Activated CD4-positive, alpha-beta memory T cell treated with anti-CD3 and anti-CD28 coated beads for 36 hours (primary cell): ENCODE measurements at regions not wholly inside any gene's neighbourhood (a gene's known extent, or its start where the extent isn't known, plus 50 kb on each side); places are given as distances from the start of the nearest gene placed in this dataset.

Experiments
- CTCF ChIA-PET: fragments of 350-600 bp; sonication (Branson Sonifier 250); formaldehyde crosslinking; loops from one replicate; lab custom pipeline; 2021; ENCODE audit warnings: antibody characterized with exemption, inconsistent platforms; lab: Charles Lee
- POLR2A ChIA-PET: fragments of 350-600 bp; sonication (Branson Sonifier 250); formaldehyde crosslinking; loops from one replicate; lab custom pipeline; 2021; ENCODE audit warnings: antibody characterized with exemption; lab: Charles Lee
- DNase-seq: peaks from one replicate; pipeline ENCODE4 v3.0.0-alpha.2; 2020
- H3K27ac Mint-ChIP-seq: one replicate; pipeline ENCODE4 v1.8.0; 2021; ENCODE audit warnings: mixed read lengths
- H3K27me3 Mint-ChIP-seq: one replicate; pipeline ENCODE4 v1.8.0; 2021; ENCODE audit warnings: mixed read lengths
- H3K36me3 Mint-ChIP-seq: one replicate; pipeline ENCODE4 v1.8.0; 2021; ENCODE audit warnings: mixed read lengths
- H3K4me1 Mint-ChIP-seq: one replicate; pipeline ENCODE4 v1.8.0; 2021; ENCODE audit warnings: low read depth, mixed read lengths
- H3K4me3 Mint-ChIP-seq: one replicate; pipeline ENCODE4 v1.8.0; 2021; ENCODE audit warnings: mild to moderate bottlenecking, mixed read lengths
- H3K9me3 Mint-ChIP-seq: one replicate; pipeline ENCODE4 v1.8.0; 2021; ENCODE audit warnings: mixed read lengths
- intact Hi-C: fragments of 100-400 bp; cut with micrococcal nuclease; formaldehyde crosslinking; loops from one replicate; pipeline ENCODE4 v1.15.1; 2023

- CTCF ChIA-PET, result no interaction called here
- intact Hi-C loops, result no loop called here
Measured at GRCh38 chr6:100186552-100186951, 192.5 kb upstream of the MCHR2 start.

GRCh38 chr6:100185615-100186014 lies 191.6 kb upstream of the MCHR2 start:
- Mint-ChIP-seq H3K36me3 (no peaks in the 10 kb centered on the region), H3K9me3 (no peaks in the 10 kb centered on the region), H3K27me3 (peaks cover 9% of the 10 kb centered on the region), H3K27ac (no peak overlapping the region), H3K4me3 (no peak overlapping the region), H3K4me1 (no peaks in the 10 kb centered on the region)
- intact Hi-C loops, result no loop called here
- ChIA-PET POLR2A (no interaction called here), CTCF (no interaction called here)
- no peak for DNase-seq

More at GRCh38 chr6:100186552-100186951, 192.5 kb upstream of the MCHR2 start:
- H3K4me3 Mint-ChIP-seq, result no peak overlapping the region
- no peaks in the 10 kb centered on the region for H3K36me3 Mint-ChIP-seq
- H3K9me3 Mint-ChIP-seq, result no peaks in the 10 kb centered on the region
- H3K27ac Mint-ChIP-seq, result no peak overlapping the region
- peaks cover 9% of the 10 kb centered on the region for H3K27me3 Mint-ChIP-seq
- no peak for DNase-seq
- H3K4me1 Mint-ChIP-seq, result no peaks in the 10 kb centered on the region
- POLR2A ChIA-PET, result no interaction called here

GRCh38 chr6:100184473-100184872 lies 190.4 kb upstream of the MCHR2 start:
- Mint-ChIP-seq H3K9me3 (no peaks in the 10 kb centered on the region), H3K36me3 (no peaks in the 10 kb centered on the region), H3K4me1 (no peaks in the 10 kb centered on the region), H3K27me3 (peaks cover 5% of the 10 kb centered on the region), H3K27ac (no peak overlapping the region), H3K4me3 (no peak overlapping the region)
- DNase-seq, result no peak
- CTCF ChIA-PET, result no interaction called here
- intact Hi-C loops, result no loop called here
- POLR2A ChIA-PET, result no interaction called here

- ChIA-PET POLR2A (no interaction called here), CTCF (no interaction called here)
- intact Hi-C loops, result no loop called here
- Mint-ChIP-seq H3K36me3 (no peaks in the 10 kb centered on the region), H3K4me1 (no peaks in the 10 kb centered on the region), H3K9me3 (no peaks in the 10 kb centered on the region), H3K4me3 (no peak overlapping the region), H3K27me3 (peaks cover 3% of the 10 kb centered on the region), H3K27ac (no peak overlapping the region)
- DNase-seq, result no peak
Measured at GRCh38 chr6:100182313-100182712, 188.3 kb upstream of the MCHR2 start.

GRCh38 chr6:100181309-100181708 lies 187.3 kb upstream of the MCHR2 start:
- intact Hi-C loops, result no loop called here
- Mint-ChIP-seq H3K36me3 (no peaks in the 10 kb centered on the region), H3K9me3 (no peaks in the 10 kb centered on the region), H3K27me3 (peaks cover 3% of the 10 kb centered on the region), H3K4me1 (no peaks in the 10 kb centered on the region), H3K4me3 (no peak overlapping the region), H3K27ac (no peak overlapping the region)
- POLR2A ChIA-PET, result no interaction called here
- no peak for DNase-seq
- CTCF ChIA-PET, result no interaction called here

- Mint-ChIP-seq H3K4me3 (no peak overlapping the region), H3K27ac (no peak overlapping the region), H3K36me3 (no peaks in the 10 kb centered on the region), H3K27me3 (peaks cover 3% of the 10 kb centered on the region), H3K4me1 (no peaks in the 10 kb centered on the region), H3K9me3 (no peaks in the 10 kb centered on the region)
- POLR2A ChIA-PET, result no interaction called here
- CTCF ChIA-PET, result no interaction called here
- DNase-seq, result no peak
- intact Hi-C loops, result no loop called here
Measured at GRCh38 chr6:100179576-100179975, 185.6 kb upstream of the MCHR2 start.

- Mint-ChIP-seq H3K27ac (no peak overlapping the region), H3K4me3 (no peak overlapping the region), H3K36me3 (no peaks in the 10 kb centered on the region), H3K9me3 (no peaks in the 10 kb centered on the region), H3K4me1 (no peaks in the 10 kb centered on the region), H3K27me3 (peaks cover 3% of the 10 kb centered on the region)
- ChIA-PET POLR2A (no interaction called here), CTCF (no interaction called here)
- DNase-seq, result no peak
- intact Hi-C loops, result no loop called here
Measured at GRCh38 chr6:100177956-100178355, 183.9 kb upstream of the MCHR2 start.

DNA sequence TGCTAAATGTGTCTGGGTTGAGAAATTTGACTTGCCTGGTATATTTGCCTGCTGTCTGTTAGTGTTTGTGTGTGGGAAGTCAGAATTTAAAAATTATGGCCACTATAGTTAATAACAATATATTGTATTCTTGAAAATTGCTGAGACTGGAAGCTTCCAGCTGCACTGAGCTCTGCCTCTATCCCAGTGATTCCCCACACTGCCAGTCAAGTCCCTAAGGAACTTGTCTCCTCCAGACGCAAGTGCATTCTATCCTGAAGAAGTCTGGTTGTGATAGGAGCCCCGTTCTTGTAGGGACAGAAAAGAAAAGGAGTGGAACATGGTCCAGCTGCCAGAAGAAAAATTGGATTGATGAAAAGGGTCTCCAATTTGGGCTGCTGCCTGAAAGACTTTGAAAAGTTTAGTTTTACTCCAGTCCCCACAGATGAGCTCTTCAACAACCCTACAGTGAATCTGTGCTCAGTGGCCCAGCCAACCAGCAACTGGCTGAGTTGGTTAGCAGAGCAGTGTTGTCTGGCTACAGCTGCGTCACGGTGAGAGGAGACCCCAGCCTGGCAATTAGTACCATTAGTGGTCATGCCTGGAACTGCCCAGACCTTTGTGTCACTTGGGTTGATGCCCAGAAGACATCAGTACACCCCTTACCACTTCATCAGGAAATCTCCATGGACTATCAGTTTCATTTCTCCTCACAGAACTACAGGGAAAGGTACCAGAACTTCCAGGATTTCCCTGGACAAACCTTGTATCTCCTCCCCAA lies 183.1 kb upstream of the MCHR2 start:
- no peaks in the 10 kb centered on the region for H3K9me3 Mint-ChIP-seq
- CTCF ChIA-PET, result no interaction called here
- POLR2A ChIA-PET, result no interaction called here
- intact Hi-C loops, result no loop called here
- H3K27me3 Mint-ChIP-seq, result peaks cover 3% of the 10 kb centered on the region
- DNase-seq, result no peak
- H3K36me3 Mint-ChIP-seq, result no peaks in the 10 kb centered on the region
- H3K4me3 Mint-ChIP-seq, result no peak overlapping the region
- H3K4me1 Mint-ChIP-seq, result peaks cover 4% of the 10 kb centered on the region
- H3K27ac Mint-ChIP-seq, result no peak overlapping the region

DNA sequence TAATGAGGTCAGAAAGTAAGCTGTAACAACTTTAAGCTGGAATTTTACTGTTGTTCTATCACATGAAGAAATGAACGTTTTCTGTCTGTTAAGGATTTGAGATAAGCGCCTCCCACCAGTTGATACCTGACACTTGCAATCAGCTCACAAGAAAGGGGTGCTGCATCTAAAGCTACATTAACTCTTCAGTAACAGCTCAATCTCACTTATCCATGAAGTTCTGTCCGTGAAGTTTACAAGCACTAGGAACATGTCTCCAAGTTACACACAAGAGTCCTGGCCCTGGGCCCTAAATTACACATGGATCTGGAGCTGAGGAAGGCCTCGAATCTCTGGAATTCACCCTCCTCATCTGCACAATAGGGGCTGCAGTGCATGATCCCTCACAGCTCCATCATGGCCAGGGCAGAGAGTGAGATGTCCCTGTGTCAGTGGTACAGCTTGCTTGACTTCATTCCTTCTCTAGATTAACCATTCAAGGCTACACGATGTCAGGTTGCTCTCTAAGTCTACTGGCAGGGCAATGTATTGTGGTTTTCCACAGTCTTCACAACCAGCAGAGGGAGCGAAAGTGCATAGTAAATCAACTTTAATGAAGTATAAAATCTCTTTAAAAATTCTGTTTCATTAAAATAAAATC lies 182.4 kb upstream of the MCHR2 start:
- no peak for DNase-seq
- Mint-ChIP-seq H3K27ac (no peak overlapping the region), H3K27me3 (peaks cover 3% of the 10 kb centered on the region), H3K36me3 (no peaks in the 10 kb centered on the region), H3K9me3 (no peaks in the 10 kb centered on the region), H3K4me1 (peaks cover 4% of the 10 kb centered on the region), H3K4me3 (no peak overlapping the region)
- POLR2A ChIA-PET, result no interaction called here
- CTCF ChIA-PET, result no interaction called here
- intact Hi-C loops, result no loop called here

- no peak overlapping the region for H3K27ac Mint-ChIP-seq
- no peaks in the 10 kb centered on the region for H3K36me3 Mint-ChIP-seq
- no peak overlapping the region for H3K4me3 Mint-ChIP-seq
- no peaks in the 10 kb centered on the region for H3K27me3 Mint-ChIP-seq
- DNase-seq, result no peak
- H3K9me3 Mint-ChIP-seq, result no peaks in the 10 kb centered on the region
- CTCF ChIA-PET, result no interaction called here
- intact Hi-C loops, result no loop called here
- H3K4me1 Mint-ChIP-seq, result peaks cover 4% of the 10 kb centered on the region
- POLR2A ChIA-PET, result no interaction called here
Measured at GRCh38 chr6:100175814-100176310, 181.8 kb upstream of the MCHR2 start.

GRCh38 chr6:100173211-100173610 lies 179.2 kb upstream of the MCHR2 start:
- H3K36me3 Mint-ChIP-seq, result no peaks in the 10 kb centered on the region
- H3K27ac Mint-ChIP-seq, result no peak overlapping the region
- no peaks in the 10 kb centered on the region for H3K27me3 Mint-ChIP-seq
- POLR2A ChIA-PET, result no interaction called here
- DNase-seq, result no peak
- intact Hi-C loops, result loop anchor here (5.0 kb wide), 2 partner anchors 46 to 299 kb away; no protein-coding TSS in a partner anchor
- no peak overlapping the region for H3K4me3 Mint-ChIP-seq
- CTCF ChIA-PET, result no interaction called here
- H3K4me1 Mint-ChIP-seq, result peaks cover 4% of the 10 kb centered on the region
- no peaks in the 10 kb centered on the region for H3K9me3 Mint-ChIP-seq

GRCh38 chr6:100172322-100172713 lies 178.3 kb upstream of the MCHR2 start:
- H3K4me3 Mint-ChIP-seq, result no peak overlapping the region
- H3K27me3 Mint-ChIP-seq, result peaks cover 1% of the 10 kb centered on the region
- H3K27ac Mint-ChIP-seq, result no peak overlapping the region
- ChIA-PET POLR2A (no interaction called here), CTCF (no interaction called here)
- H3K4me1 Mint-ChIP-seq, result peaks cover 4% of the 10 kb centered on the region
- no peaks in the 10 kb centered on the region for H3K36me3 Mint-ChIP-seq
- intact Hi-C loops, result loop anchor here (5.0 kb wide), 2 partner anchors 45 to 300 kb away; no protein-coding TSS in a partner anchor
- no peaks in the 10 kb centered on the region for H3K9me3 Mint-ChIP-seq
- no peak for DNase-seq
